K562 (cell line): ENCODE measurements at regions not wholly inside any gene's neighbourhood (a gene's known extent, or its start where the extent isn't known, plus 50 kb on each side); places are given as distances from the start of the nearest gene placed in this dataset.

ENCODE experiments used
- GABPA ChIP-seq: fragments of 200-800 bp; sonication (Bioruptor generic); conservative IDR thresholded peaks from 2 replicates; pipeline ENCODE4 v1.6.1; 2016; ENCODE audit warnings: low read depth, missing genetic modification characterization, missing compliant biosample characterization
- HDAC8 ChIP-seq: fragments of 450-650 bp; IDR thresholded peaks from 2 replicates; pipeline ENCODE4 v1.6.1; 2016; ENCODE audit warnings: mild to moderate bottlenecking, missing genetic modification characterization, moderate library complexity, missing compliant biosample characterization
- HIVEP1 ChIP-seq: fragments of 250-450 bp; sonication (Bioruptor Pico); IDR thresholded peaks from 2 replicates; pipeline ENCODE4 v1.4.0; 2020; ENCODE audit warnings: mild to moderate bottlenecking
- HMGN3 ChIP-seq: IDR thresholded peaks from 2 replicates; pipeline ENCODE4 v1.6.1; 2011; ENCODE audit warnings: borderline replicate concordance, low read depth, mild to moderate bottlenecking, mixed read lengths, low read length; ENCODE audit not compliant: insufficient read length; ENCODE audit errors: extremely low read depth
- MAFF ChIP-seq: IDR thresholded peaks from 2 replicates; pipeline ENCODE4 v1.6.1; 2012; ENCODE audit warnings: low read length, improper control_type of control experiment
- POLR2A ChIP-seq: fragments of 450-650 bp; conservative IDR thresholded peaks from 2 replicates; pipeline ENCODE4 v1.6.1; 2016
- XRCC4 ChIP-seq: IDR thresholded peaks from one replicate; pipeline ENCODE4 v1.6.1; 2011; ENCODE audit not compliant: insufficient read depth, insufficient read length; ENCODE audit errors: extremely low read depth
- ZBTB8A ChIP-seq: fragments of 450-650 bp; IDR thresholded peaks from 2 replicates; pipeline ENCODE4 v1.6.1; 2018; ENCODE audit warnings: mild to moderate bottlenecking, moderate library complexity; ENCODE audit not compliant: partially characterized antibody
- ZNF133 ChIP-seq: fragments of 250-450 bp; sonication (Bioruptor Pico); IDR thresholded peaks from 2 replicates; pipeline ENCODE4 v1.4.0; 2020; ENCODE audit warnings: mild to moderate bottlenecking
- ZNF316 ChIP-seq: fragments of 450-650 bp; IDR thresholded peaks from 2 replicates; pipeline ENCODE4 v1.6.1; 2016
- TF ChIP-seq, protein P1 (sequence below), 2 experiments: fragments of 450-650 bp; formaldehyde crosslinking in 1 of 2; IDR thresholded peaks; 2 replicates each; pipeline versions ENCODE4 v1.4.0 to v1.6.1; 2014 to 2020; ENCODE audit warnings: mild to moderate bottlenecking in 2 of 2, borderline replicate concordance in 1 of 2, low read depth in 1 of 2

DNA sequence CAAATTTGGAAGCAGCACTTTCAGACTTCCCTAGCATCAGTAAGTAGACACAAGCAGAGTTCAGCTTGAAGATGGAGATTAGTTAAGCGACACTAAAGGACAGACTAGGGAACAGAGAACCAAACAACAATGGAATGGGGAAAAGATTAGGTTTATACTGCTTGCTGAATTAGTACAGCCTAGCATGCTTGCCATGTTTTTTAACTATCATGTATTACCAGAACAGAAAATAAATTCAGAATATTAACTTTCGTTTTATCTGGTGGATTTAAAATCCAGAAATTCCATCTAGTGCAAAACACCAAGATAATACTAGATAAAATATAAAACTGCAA, 451.5 kb upstream of the SLC10A2 start (continued):
- TF ChIP-seq, protein P1, sequence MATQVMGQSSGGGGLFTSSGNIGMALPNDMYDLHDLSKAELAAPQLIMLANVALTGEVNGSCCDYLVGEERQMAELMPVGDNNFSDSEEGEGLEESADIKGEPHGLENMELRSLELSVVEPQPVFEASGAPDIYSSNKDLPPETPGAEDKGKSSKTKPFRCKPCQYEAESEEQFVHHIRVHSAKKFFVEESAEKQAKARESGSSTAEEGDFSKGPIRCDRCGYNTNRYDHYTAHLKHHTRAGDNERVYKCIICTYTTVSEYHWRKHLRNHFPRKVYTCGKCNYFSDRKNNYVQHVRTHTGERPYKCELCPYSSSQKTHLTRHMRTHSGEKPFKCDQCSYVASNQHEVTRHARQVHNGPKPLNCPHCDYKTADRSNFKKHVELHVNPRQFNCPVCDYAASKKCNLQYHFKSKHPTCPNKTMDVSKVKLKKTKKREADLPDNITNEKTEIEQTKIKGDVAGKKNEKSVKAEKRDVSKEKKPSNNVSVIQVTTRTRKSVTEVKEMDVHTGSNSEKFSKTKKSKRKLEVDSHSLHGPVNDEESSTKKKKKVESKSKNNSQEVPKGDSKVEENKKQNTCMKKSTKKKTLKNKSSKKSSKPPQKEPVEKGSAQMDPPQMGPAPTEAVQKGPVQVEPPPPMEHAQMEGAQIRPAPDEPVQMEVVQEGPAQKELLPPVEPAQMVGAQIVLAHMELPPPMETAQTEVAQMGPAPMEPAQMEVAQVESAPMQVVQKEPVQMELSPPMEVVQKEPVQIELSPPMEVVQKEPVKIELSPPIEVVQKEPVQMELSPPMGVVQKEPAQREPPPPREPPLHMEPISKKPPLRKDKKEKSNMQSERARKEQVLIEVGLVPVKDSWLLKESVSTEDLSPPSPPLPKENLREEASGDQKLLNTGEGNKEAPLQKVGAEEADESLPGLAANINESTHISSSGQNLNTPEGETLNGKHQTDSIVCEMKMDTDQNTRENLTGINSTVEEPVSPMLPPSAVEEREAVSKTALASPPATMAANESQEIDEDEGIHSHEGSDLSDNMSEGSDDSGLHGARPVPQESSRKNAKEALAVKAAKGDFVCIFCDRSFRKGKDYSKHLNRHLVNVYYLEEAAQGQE (IDR thresholded peaks at IDR 0.05; ENCODE audit: borderline replicate concordance), result no peak
- TF ChIP-seq, protein P1 (CRISPR knock-in tag; IDR thresholded peaks at IDR 0.05; ENCODE audit: low read depth), result no peak
- TF ChIP-seq HDAC8 (tag), result no peak
- no peak for TF ChIP-seq POLR2A
- no peak for TF ChIP-seq GABPA (tag)
- TF ChIP-seq HIVEP1, result no peak
- no peak for TF ChIP-seq MAFF
- TF ChIP-seq ZNF316, result no peak
- no peak for TF ChIP-seq HMGN3
- no peak for TF ChIP-seq ZNF133 (CRISPR knock-in tag)
- TF ChIP-seq ZBTB8A, result no peak
- TF ChIP-seq XRCC4, result no peak
